GM23338 (cell line): ENCODE measurements at regions not wholly inside any gene's neighbourhood (a gene's known extent, or its start where the extent isn't known, plus 50 kb on each side); places are given as distances from the start of the nearest gene placed in this dataset.

Source experiments
- ATAC-seq: fragments of 200-7000 bp; cut with Tn5 transposase; 3 replicates; pipeline ENCODE4 v1.9.1; 2020
- DNase-seq: peaks from one replicate; pipeline ENCODE4 v3.0.0-alpha.2; 2015; ENCODE audit warnings: low spot score
- H2AFZ ChIP-seq: fragments of 200-600 bp; sonication (generic); 2 replicates; pipeline ENCODE4 v1.8.0; 2016; ENCODE audit warnings: antibody characterized with exemption, mild to moderate bottlenecking, moderate library complexity
- H3F3A ChIP-seq: fragments of 200-600 bp; sonication (generic); replicated peaks from 2 replicates; pipeline ENCODE4 v1.8.0; 2017; ENCODE audit warnings: antibody characterized with exemption, mixed run types, low read depth
- H3K27ac ChIP-seq: fragments of 200-600 bp; sonication (generic); 2 replicates; pipeline ENCODE4 v1.6.1; 2016; ENCODE audit warnings: low read depth
- H3K27me3 ChIP-seq: fragments of 200-600 bp; sonication (generic); 2 replicates; pipeline ENCODE4 v1.8.0; 2016; ENCODE audit warnings: mild to moderate bottlenecking, mixed run types, moderate library complexity; ENCODE audit not compliant: insufficient read depth
- H3K36me3 ChIP-seq: fragments of 200-600 bp; sonication (generic); 2 replicates; pipeline ENCODE4 v1.8.0; 2016; ENCODE audit warnings: mild to moderate bottlenecking; ENCODE audit not compliant: insufficient read depth
- H3K4me1 ChIP-seq: fragments of 200-600 bp; sonication (generic); 2 replicates; pipeline ENCODE4 v1.8.0; 2016; ENCODE audit warnings: mild to moderate bottlenecking, moderate library complexity; ENCODE audit not compliant: insufficient read depth
- H3K4me2 ChIP-seq: fragments of 200-600 bp; sonication (generic); 2 replicates; pipeline ENCODE4 v1.7.1; 2017; ENCODE audit warnings: mixed run types
- H3K4me3 ChIP-seq: fragments of 200-600 bp; sonication (generic); 2 replicates; pipeline ENCODE4 v1.6.1; 2016; ENCODE audit warnings: mixed run types
- H3K79me2 ChIP-seq: fragments of 200-600 bp; sonication (generic); replicated peaks from 2 replicates; pipeline ENCODE4 v1.8.0; 2017; ENCODE audit warnings: mild to moderate bottlenecking; ENCODE audit not compliant: insufficient read depth
- H3K9me2 ChIP-seq: fragments of 200-600 bp; sonication (generic); 2 replicates; pipeline ENCODE4 v1.8.0; 2017; ENCODE audit not compliant: insufficient read depth
- H4K20me1 ChIP-seq: fragments of 200-600 bp; sonication (generic); replicated peaks from 2 replicates; pipeline ENCODE4 v1.8.0; 2017; ENCODE audit warnings: mild to moderate bottlenecking; ENCODE audit not compliant: insufficient read depth
- H3K27ac Mint-ChIP-seq: 2 replicates; pipeline ENCODE4 v1.8.0; 2020; ENCODE audit warnings: inconsistent platforms, mild to moderate bottlenecking, moderate library complexity, mixed read lengths
- H3K27me3 Mint-ChIP-seq: 3 replicates; pipeline ENCODE4 v1.8.0; 2022; ENCODE audit warnings: low read depth, mild to moderate bottlenecking, moderate library complexity, mixed read lengths, inconsistent platforms; ENCODE audit not compliant: insufficient read depth, poor library complexity
- H3K36me3 Mint-ChIP-seq: 3 replicates; pipeline ENCODE4 v1.8.0; 2021; ENCODE audit warnings: low read depth, mild to moderate bottlenecking, inconsistent platforms, moderate library complexity, mixed read lengths
- H3K4me1 Mint-ChIP-seq: 3 replicates; pipeline ENCODE4 v1.8.0; 2020; ENCODE audit warnings: mild to moderate bottlenecking, inconsistent platforms, mixed read lengths
- H3K4me3 Mint-ChIP-seq: 3 replicates; pipeline ENCODE4 v1.8.0; 2021; ENCODE audit warnings: moderate library complexity, mild to moderate bottlenecking, inconsistent platforms, mixed read lengths
- H3K9me3 Mint-ChIP-seq: 3 replicates; pipeline ENCODE4 v1.8.0; 2020; ENCODE audit warnings: moderate library complexity, mild to moderate bottlenecking, inconsistent platforms, mixed read lengths
- CREB1 ChIP-seq: fragments of 250-450 bp; sonication (Bioruptor Pico); IDR thresholded peaks from 2 replicates; pipeline ENCODE4 v1.5.0; 2020; ENCODE audit warnings: low read depth, mild to moderate bottlenecking, moderate library complexity
- EZH2 ChIP-seq: fragments of 200-600 bp; sonication (generic); IDR thresholded peaks from one replicate; pipeline ENCODE4 v1.8.0; 2017; ENCODE audit warnings: antibody characterized with exemption, mild to moderate bottlenecking, low read depth; ENCODE audit not compliant: unreplicated experiment
- EZH2phosphoT487 ChIP-seq: fragments of 200-600 bp; sonication (generic); IDR thresholded peaks from one replicate; pipeline ENCODE4 v1.8.1; 2018; ENCODE audit warnings: antibody characterized with exemption; ENCODE audit not compliant: unreplicated experiment
- JUNB ChIP-seq: IDR thresholded peaks from one replicate; pipeline ENCODE4 v1.6.1; 2016; ENCODE audit warnings: antibody characterized with exemption; ENCODE audit not compliant: unreplicated experiment
- NANOG ChIP-seq: IDR thresholded peaks from 2 replicates; pipeline ENCODE4 v1.6.1; 2016; ENCODE audit warnings: antibody characterized with exemption, borderline replicate concordance
- POLR2AphosphoS5 ChIP-seq: IDR thresholded peaks from 2 replicates; pipeline ENCODE4 v1.6.1; 2016; ENCODE audit warnings: antibody characterized with exemption, low read depth
- STAT1 ChIP-seq: IDR thresholded peaks from one replicate; pipeline ENCODE4 v1.6.1; 2016; ENCODE audit warnings: antibody characterized with exemption; ENCODE audit not compliant: unreplicated experiment
- ZNF114 ChIP-seq: fragments of 250-450 bp; sonication (Bioruptor Pico); IDR thresholded peaks from 2 replicates; pipeline ENCODE4 v1.5.0; 2020; ENCODE audit warnings: mild to moderate bottlenecking, moderate library complexity
- ZNF331 ChIP-seq: fragments of 250-450 bp; sonication (Bioruptor Pico); IDR thresholded peaks from 2 replicates; pipeline ENCODE4 v1.5.0; 2020; ENCODE audit warnings: low read depth, mild to moderate bottlenecking, moderate library complexity
- TF ChIP-seq, protein P1 (sequence below): IDR thresholded peaks from one replicate; pipeline ENCODE4 v1.6.1; 2018; ENCODE audit warnings: antibody characterized with exemption; ENCODE audit not compliant: unreplicated experiment
- TF ChIP-seq, protein P2 (sequence below): IDR thresholded peaks from 2 replicates; pipeline ENCODE4 v1.6.1; 2016; ENCODE audit warnings: antibody characterized with exemption
- TF ChIP-seq, protein P3 (sequence below): fragments of 250-450 bp; sonication (Bioruptor Pico); IDR thresholded peaks from 2 replicates; pipeline ENCODE4 v1.5.0; 2020; ENCODE audit warnings: mild to moderate bottlenecking, moderate library complexity

DNA sequence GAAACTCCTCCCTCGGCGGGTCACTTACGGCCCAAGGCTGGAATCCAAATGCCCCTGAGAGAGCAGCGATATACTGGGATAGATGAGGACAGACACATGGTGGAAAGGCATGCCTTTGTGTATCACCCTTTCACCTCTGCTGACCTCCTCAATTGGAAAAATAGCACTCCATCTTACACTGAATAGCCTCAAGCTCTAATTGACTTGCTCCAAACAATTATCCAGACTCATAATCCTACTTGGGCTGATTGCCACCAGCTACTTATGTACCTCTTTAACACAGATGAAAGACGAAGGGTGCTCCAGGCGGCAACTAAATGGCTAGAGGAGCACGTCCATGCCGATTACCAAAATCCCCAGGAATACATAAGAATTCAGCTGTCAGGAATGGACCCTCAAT, 1142.2 kb downstream of the ARAP2 start (continued):
- TF ChIP-seq, protein P1, sequence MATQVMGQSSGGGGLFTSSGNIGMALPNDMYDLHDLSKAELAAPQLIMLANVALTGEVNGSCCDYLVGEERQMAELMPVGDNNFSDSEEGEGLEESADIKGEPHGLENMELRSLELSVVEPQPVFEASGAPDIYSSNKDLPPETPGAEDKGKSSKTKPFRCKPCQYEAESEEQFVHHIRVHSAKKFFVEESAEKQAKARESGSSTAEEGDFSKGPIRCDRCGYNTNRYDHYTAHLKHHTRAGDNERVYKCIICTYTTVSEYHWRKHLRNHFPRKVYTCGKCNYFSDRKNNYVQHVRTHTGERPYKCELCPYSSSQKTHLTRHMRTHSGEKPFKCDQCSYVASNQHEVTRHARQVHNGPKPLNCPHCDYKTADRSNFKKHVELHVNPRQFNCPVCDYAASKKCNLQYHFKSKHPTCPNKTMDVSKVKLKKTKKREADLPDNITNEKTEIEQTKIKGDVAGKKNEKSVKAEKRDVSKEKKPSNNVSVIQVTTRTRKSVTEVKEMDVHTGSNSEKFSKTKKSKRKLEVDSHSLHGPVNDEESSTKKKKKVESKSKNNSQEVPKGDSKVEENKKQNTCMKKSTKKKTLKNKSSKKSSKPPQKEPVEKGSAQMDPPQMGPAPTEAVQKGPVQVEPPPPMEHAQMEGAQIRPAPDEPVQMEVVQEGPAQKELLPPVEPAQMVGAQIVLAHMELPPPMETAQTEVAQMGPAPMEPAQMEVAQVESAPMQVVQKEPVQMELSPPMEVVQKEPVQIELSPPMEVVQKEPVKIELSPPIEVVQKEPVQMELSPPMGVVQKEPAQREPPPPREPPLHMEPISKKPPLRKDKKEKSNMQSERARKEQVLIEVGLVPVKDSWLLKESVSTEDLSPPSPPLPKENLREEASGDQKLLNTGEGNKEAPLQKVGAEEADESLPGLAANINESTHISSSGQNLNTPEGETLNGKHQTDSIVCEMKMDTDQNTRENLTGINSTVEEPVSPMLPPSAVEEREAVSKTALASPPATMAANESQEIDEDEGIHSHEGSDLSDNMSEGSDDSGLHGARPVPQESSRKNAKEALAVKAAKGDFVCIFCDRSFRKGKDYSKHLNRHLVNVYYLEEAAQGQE, result no peak
- TF ChIP-seq EZH2phosphoT487, result no peak
- TF ChIP-seq ZNF114, result no peak

DNA sequence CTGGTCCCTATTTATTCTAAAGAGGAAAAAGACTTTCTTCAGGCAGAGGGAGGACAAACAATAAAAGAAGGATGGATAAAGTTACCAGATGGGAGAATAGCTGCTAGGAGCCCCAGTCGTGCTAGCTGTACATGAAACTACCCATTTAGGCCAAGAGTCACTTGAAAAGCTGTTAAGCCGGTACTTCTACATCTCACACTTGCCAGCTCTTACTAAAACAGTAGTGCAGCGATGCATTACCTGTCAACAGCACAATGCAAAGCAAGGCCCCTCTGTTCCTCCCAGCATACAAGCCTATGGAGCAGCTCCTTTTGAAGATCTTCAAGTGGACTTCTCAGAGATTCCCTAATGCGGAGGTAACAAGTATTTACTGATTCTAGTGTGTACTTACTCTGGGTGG, 1138.8 kb downstream of the ARAP2 start:
- H3K27ac Mint-ChIP-seq, result no peak overlapping the region
- no peaks in the 10 kb centered on the region for H3K27me3 Mint-ChIP-seq
- no peak overlapping the region for H3K27ac ChIP-seq
- peaks cover 7% of the 10 kb centered on the region; the same call in 1 of the 2 replicates for H3K9me2 ChIP-seq
- H3K4me1 ChIP-seq, result no peaks in the 10 kb centered on the region
- DNase-seq, result no peak
- no peaks in the 10 kb centered on the region for H3K4me1 Mint-ChIP-seq
- H3K79me2 ChIP-seq, result no peaks in the 10 kb centered on the region
- no peak for ATAC-seq
- no peak overlapping the region for H3K4me2 ChIP-seq
- H2AFZ ChIP-seq, result no peak overlapping the region
- H4K20me1 ChIP-seq, result no peaks in the 10 kb centered on the region
- H3K9me3 Mint-ChIP-seq, result peaks cover 3% of the 10 kb centered on the region; the same call in 1 of the 3 replicates
- no peaks in the 10 kb centered on the region for H3K36me3 Mint-ChIP-seq
- H3K27me3 ChIP-seq, result no peaks in the 10 kb centered on the region
- no peaks in the 10 kb centered on the region for H3F3A ChIP-seq
- H3K4me3 Mint-ChIP-seq, result no peak overlapping the region
- no peaks in the 10 kb centered on the region for H3K36me3 ChIP-seq
- no peak overlapping the region for H3K4me3 ChIP-seq
- TF ChIP-seq CREB1, result no peak
- no peak for TF ChIP-seq POLR2AphosphoS5
- no peak for TF ChIP-seq ZNF114
- TF ChIP-seq, protein P2, sequence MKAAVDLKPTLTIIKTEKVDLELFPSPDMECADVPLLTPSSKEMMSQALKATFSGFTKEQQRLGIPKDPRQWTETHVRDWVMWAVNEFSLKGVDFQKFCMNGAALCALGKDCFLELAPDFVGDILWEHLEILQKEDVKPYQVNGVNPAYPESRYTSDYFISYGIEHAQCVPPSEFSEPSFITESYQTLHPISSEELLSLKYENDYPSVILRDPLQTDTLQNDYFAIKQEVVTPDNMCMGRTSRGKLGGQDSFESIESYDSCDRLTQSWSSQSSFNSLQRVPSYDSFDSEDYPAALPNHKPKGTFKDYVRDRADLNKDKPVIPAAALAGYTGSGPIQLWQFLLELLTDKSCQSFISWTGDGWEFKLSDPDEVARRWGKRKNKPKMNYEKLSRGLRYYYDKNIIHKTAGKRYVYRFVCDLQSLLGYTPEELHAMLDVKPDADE, result no peak
- no peak for TF ChIP-seq JUNB
- no peak for TF ChIP-seq EZH2phosphoT487
- TF ChIP-seq, protein P3, sequence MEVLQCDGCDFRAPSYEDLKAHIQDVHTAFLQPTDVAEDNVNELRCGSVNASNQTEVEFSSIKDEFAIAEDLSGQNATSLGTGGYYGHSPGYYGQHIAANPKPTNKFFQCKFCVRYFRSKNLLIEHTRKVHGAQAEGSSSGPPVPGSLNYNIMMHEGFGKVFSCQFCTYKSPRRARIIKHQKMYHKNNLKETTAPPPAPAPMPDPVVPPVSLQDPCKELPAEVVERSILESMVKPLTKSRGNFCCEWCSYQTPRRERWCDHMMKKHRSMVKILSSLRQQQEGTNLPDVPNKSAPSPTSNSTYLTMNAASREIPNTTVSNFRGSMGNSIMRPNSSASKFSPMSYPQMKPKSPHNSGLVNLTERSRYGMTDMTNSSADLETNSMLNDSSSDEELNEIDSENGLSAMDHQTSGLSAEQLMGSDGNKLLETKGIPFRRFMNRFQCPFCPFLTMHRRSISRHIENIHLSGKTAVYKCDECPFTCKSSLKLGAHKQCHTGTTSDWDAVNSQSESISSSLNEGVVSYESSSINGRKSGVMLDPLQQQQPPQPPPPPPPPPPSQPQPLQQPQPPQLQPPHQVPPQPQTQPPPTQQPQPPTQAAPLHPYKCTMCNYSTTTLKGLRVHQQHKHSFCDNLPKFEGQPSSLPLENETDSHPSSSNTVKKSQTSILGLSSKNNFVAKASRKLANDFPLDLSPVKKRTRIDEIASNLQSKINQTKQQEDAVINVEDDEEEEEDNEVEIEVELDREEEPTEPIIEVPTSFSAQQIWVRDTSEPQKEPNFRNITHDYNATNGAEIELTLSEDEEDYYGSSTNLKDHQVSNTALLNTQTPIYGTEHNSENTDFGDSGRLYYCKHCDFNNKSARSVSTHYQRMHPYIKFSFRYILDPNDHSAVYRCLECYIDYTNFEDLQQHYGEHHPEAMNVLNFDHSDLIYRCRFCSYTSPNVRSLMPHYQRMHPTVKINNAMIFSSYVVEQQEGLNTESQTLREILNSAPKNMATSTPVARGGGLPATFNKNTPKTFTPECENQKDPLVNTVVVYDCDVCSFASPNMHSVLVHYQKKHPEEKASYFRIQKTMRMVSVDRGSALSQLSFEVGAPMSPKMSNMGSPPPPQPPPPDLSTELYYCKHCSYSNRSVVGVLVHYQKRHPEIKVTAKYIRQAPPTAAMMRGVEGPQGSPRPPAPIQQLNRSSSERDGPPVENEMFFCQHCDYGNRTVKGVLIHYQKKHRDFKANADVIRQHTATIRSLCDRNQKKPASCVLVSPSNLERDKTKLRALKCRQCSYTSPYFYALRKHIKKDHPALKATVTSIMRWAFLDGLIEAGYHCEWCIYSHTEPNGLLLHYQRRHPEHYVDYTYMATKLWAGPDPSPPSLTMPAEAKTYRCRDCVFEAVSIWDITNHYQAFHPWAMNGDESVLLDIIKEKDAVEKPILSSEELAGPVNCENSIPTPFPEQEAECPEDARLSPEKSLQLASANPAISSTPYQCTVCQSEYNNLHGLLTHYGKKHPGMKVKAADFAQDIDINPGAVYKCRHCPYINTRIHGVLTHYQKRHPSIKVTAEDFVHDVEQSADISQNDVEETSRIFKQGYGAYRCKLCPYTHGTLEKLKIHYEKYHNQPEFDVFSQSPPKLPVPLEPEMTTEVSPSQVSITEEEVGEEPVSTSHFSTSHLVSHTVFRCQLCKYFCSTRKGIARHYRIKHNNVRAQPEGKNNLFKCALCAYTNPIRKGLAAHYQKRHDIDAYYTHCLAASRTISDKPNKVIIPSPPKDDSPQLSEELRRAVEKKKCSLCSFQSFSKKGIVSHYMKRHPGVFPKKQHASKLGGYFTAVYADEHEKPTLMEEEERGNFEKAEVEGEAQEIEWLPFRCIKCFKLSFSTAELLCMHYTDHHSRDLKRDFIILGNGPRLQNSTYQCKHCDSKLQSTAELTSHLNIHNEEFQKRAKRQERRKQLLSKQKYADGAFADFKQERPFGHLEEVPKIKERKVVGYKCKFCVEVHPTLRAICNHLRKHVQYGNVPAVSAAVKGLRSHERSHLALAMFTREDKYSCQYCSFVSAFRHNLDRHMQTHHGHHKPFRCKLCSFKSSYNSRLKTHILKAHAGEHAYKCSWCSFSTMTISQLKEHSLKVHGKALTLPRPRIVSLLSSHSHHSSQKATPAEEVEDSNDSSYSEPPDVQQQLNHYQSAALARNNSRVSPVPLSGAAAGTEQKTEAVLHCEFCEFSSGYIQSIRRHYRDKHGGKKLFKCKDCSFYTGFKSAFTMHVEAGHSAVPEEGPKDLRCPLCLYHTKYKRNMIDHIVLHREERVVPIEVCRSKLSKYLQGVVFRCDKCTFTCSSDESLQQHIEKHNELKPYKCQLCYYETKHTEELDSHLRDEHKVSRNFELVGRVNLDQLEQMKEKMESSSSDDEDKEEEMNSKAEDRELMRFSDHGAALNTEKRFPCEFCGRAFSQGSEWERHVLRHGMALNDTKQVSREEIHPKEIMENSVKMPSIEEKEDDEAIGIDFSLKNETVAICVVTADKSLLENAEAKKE (CRISPR knock-in tag), result no peak
- no peak for TF ChIP-seq STAT1
- TF ChIP-seq NANOG, result no peak
- TF ChIP-seq, protein P1, result no peak
- TF ChIP-seq EZH2, result no peak
- TF ChIP-seq ZNF331 (CRISPR knock-in tag), result no peak
